Endodermal cell (in vitro differentiated cells): ENCODE measurements at regions not wholly inside any gene's neighbourhood (a gene's known extent, or its start where the extent isn't known, plus 50 kb on each side); places are given as distances from the start of the nearest gene placed in this dataset.
A peak's percentile ranks its signal among the peaks of the same experiment; 100 is the strongest.

ENCODE experiments used
- DNase-seq: peaks from one replicate; pipeline ENCODE4 v3.0.0-alpha.2; 2017
- H3K27ac ChIP-seq: 2 replicates; pipeline ENCODE4 v1.5.1; 2013; ENCODE audit warnings: mild to moderate bottlenecking, low read depth, low read length, moderate library complexity
- H3K27me3 ChIP-seq: 2 replicates; pipeline ENCODE4 v1.6.1; 2013; ENCODE audit warnings: mild to moderate bottlenecking, low read length, moderate library complexity; ENCODE audit not compliant: insufficient read depth, control insufficient read depth, poor library complexity, severe bottlenecking
- H3K36me3 ChIP-seq: 2 replicates; pipeline ENCODE4 v1.7.0; 2013; ENCODE audit warnings: mild to moderate bottlenecking, low read length, moderate library complexity; ENCODE audit not compliant: control insufficient read depth, insufficient read depth
- H3K4me1 ChIP-seq: one replicate; pipeline ENCODE4 v1.7.0; 2013; ENCODE audit warnings: low read length; ENCODE audit not compliant: control insufficient read depth, insufficient read depth
- H3K4me3 ChIP-seq: 2 replicates; pipeline ENCODE4 v1.5.1; 2013; ENCODE audit warnings: mild to moderate bottlenecking, low read length, moderate library complexity
- H3K9ac ChIP-seq: 2 replicates; pipeline ENCODE4 v1.6.1; 2013; ENCODE audit warnings: mild to moderate bottlenecking, low read length, moderate library complexity; ENCODE audit not compliant: poor library complexity, severe bottlenecking; ENCODE audit errors: extremely low read depth
- H3K9me3 ChIP-seq: 2 replicates; pipeline ENCODE4 v1.6.1; 2013; ENCODE audit warnings: mild to moderate bottlenecking, low read length, moderate library complexity; ENCODE audit not compliant: control insufficient read depth
- H3K27ac Mint-ChIP-seq: 2 replicates; pipeline ENCODE4 v1.8.0; 2020; ENCODE audit warnings: mixed read lengths
- H3K27me3 Mint-ChIP-seq: 2 replicates; pipeline ENCODE4 v1.8.0; 2021; ENCODE audit warnings: mild to moderate bottlenecking, mixed read lengths; ENCODE audit not compliant: insufficient read depth
- H3K36me3 Mint-ChIP-seq: 2 replicates; pipeline ENCODE4 v1.8.0; 2020; ENCODE audit warnings: low read depth, mixed read lengths
- H3K4me1 Mint-ChIP-seq: 2 replicates; pipeline ENCODE4 v1.8.0; 2020; ENCODE audit warnings: mixed read lengths
- H3K4me3 Mint-ChIP-seq: 2 replicates; pipeline ENCODE4 v1.8.0; 2020; ENCODE audit warnings: mild to moderate bottlenecking, moderate library complexity, mixed read lengths
- H3K9me3 Mint-ChIP-seq: 2 replicates; pipeline ENCODE4 v1.8.0; 2020; ENCODE audit warnings: mild to moderate bottlenecking, mixed read lengths
- WGBS, 2 experiments: methylation state at CpG; one replicate each; pipeline versions ENCODE4 v1.1.5 to v1.1.7; 2013; ENCODE audit warnings: missing lambda C conversion rate in 2 of 2, mixed read lengths in 1 of 2; ENCODE audit not compliant: insufficient coverage in 1 of 2, insufficient read length in 1 of 2; 5-methylcytosine and 5-hydroxymethylcytosine counted together
- TF ChIP-seq, protein P1 (sequence below): fragments of 200-600 bp; sonication (generic); conservative IDR thresholded peaks from 2 replicates; pipeline ENCODE4 v1.5.0; 2021; ENCODE audit warnings: antibody characterized with exemption, mild to moderate bottlenecking

DNA sequence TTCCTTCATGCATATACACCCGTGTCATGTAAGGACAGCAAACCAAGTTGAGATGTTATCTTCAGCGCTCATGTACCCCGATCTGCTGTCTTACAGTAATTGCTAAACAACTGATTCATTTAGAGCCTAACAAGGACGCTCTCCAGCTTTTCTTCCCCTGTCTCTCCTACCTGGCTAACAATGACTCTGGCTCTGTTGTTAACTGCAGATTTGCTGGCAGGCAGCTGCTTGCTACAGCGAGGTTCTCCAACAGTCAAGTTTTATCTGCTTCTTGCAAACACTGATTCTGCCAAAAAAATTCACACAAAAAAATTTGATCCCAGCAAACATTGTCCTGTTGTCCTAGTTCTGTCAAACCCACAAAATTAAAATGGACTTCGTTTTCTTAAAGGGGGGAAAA is 101.6 kb downstream of the OTX2 start:
- Histone ChIP-seq H3K4me1 (peaks cover 17% of the 10 kb centered on the region), H3K9me3 (no peaks in the 10 kb centered on the region), H3K9ac (no peak overlapping the region), H3K36me3 (no peaks in the 10 kb centered on the region), H3K27me3 (no peaks in the 10 kb centered on the region), H3K4me3 (peak overlapping the region; percentile 8), H3K27ac (no peak overlapping the region)
- TF ChIP-seq, protein P1, sequence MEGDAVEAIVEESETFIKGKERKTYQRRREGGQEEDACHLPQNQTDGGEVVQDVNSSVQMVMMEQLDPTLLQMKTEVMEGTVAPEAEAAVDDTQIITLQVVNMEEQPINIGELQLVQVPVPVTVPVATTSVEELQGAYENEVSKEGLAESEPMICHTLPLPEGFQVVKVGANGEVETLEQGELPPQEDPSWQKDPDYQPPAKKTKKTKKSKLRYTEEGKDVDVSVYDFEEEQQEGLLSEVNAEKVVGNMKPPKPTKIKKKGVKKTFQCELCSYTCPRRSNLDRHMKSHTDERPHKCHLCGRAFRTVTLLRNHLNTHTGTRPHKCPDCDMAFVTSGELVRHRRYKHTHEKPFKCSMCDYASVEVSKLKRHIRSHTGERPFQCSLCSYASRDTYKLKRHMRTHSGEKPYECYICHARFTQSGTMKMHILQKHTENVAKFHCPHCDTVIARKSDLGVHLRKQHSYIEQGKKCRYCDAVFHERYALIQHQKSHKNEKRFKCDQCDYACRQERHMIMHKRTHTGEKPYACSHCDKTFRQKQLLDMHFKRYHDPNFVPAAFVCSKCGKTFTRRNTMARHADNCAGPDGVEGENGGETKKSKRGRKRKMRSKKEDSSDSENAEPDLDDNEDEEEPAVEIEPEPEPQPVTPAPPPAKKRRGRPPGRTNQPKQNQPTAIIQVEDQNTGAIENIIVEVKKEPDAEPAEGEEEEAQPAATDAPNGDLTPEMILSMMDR, result no peak
- H3K9me3 Mint-ChIP-seq, result no peaks in the 10 kb centered on the region
- H3K27ac Mint-ChIP-seq, result peak overlapping the region; percentile 84
- peaks cover 4% of the 10 kb centered on the region for H3K27me3 Mint-ChIP-seq
- H3K36me3 Mint-ChIP-seq, result no peaks in the 10 kb centered on the region
- peaks cover 28% of the 10 kb centered on the region for H3K4me1 Mint-ChIP-seq
- no peak for DNase-seq
- H3K4me3 Mint-ChIP-seq, result no peak overlapping the region
- WGBS, 2 experiments, result 51 to 66% methylated on average over 5 to 6 of the region's 6 CpGs

DNA sequence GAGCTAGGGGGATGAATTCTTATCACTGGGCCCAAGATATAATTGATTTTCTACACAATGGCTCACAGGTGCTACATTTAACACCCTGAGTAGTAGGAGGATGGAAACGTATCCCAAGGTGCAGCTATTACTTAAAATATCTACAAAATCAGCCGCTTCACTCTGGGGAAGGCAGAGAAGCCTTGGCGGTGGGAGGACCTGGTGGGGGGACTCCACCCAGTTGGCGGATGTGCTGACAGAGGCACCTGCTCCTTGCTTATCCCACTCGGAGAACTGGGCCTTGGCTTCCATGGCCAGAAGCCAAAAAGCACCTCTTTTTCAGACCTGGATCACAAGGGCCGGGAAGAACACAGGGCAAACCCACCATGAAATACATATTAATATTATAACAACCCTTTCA is 106.3 kb downstream of the OTX2 start:
- Mint-ChIP-seq H3K4me3 (no peak overlapping the region), H3K4me1 (peaks cover 36% of the 10 kb centered on the region), H3K27me3 (peaks cover 2% of the 10 kb centered on the region), H3K27ac (no peak overlapping the region), H3K36me3 (no peaks in the 10 kb centered on the region), H3K9me3 (no peaks in the 10 kb centered on the region)
- H3K27ac ChIP-seq, result no peak overlapping the region
- H3K9me3 ChIP-seq, result no peaks in the 10 kb centered on the region
- no peaks in the 10 kb centered on the region for H3K27me3 ChIP-seq
- TF ChIP-seq, protein P1, result no peak
- WGBS, 2 experiments, result 63 to 65% methylated on average over 2 to 6 of the region's 6 CpGs
- no peak overlapping the region for H3K9ac ChIP-seq
- peak; percentile 65 for DNase-seq
- H3K4me3 ChIP-seq, result no peak overlapping the region
- no peaks in the 10 kb centered on the region for H3K36me3 ChIP-seq
- H3K4me1 ChIP-seq, result peaks cover 19% of the 10 kb centered on the region

DNA sequence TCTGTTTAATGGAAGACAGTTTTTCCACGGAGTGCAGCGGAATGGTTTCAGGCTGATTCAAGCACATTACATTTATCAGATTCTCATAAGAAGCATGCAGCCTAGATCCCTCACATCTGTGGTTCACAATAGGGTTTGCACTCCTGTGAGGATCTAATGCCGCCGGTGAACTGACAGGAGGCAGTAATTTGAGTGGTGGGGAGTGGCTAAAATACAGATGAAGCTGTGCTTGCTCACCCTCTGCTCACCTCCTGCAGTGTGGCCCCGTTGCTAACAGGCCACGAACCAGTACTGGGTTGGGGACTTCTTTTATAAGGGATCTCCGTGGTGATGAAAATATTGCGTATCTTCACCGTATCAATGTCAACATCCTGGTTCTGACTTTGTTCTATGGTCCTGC is 107.8 kb downstream of the OTX2 start:
- Histone ChIP-seq H3K9me3 (no peaks in the 10 kb centered on the region), H3K4me3 (no peak overlapping the region), H3K27ac (no peak overlapping the region), H3K27me3 (no peaks in the 10 kb centered on the region), H3K36me3 (no peaks in the 10 kb centered on the region), H3K4me1 (peaks cover 12% of the 10 kb centered on the region), H3K9ac (no peak overlapping the region)
- Mint-ChIP-seq H3K9me3 (no peaks in the 10 kb centered on the region), H3K4me1 (peaks cover 22% of the 10 kb centered on the region), H3K27ac (no peak overlapping the region), H3K36me3 (no peaks in the 10 kb centered on the region), H3K4me3 (no peak overlapping the region), H3K27me3 (peaks cover 10% of the 10 kb centered on the region)
- WGBS, 2 experiments, result 89 to 100% methylated on average over 3 to 9 of the region's 9 CpGs
- DNase-seq, result peak; percentile 44
- TF ChIP-seq, protein P1, result no peak
